ENCODE measurements at regions not wholly inside any gene's neighbourhood (a gene's known extent, or its start where the extent isn't known, plus 50 kb on each side); places are given as distances from the start of the nearest gene placed in this dataset.

GRCh38 chr13:71171740-71172139, 695.3 kb downstream of the DACH1 start:
- Mint-ChIP-seq H3K4me1 (ENCODE audit: low read depth, unreplicated experiment) (peaks cover 14% of the 10 kb centered on the region), H3K9me3 (ENCODE audit: unreplicated experiment) (peaks cover 3% of the 10 kb centered on the region), H3K27me3 (ENCODE audit: unreplicated experiment) (no peaks in the 10 kb centered on the region), H3K4me3 (ENCODE audit: unreplicated experiment) (no peak overlapping the region), H3K36me3 (ENCODE audit: unreplicated experiment) (no peaks in the 10 kb centered on the region), H3K27ac (ENCODE audit: unreplicated experiment) (no peak overlapping the region)
- no peak for DNase-seq
- TF ChIP-seq CTCF (IDR thresholded peaks at IDR 0.05; ENCODE audit: partially characterized antibody, unreplicated experiment): no peak

- TF ChIP-seq CTCF (IDR thresholded peaks at IDR 0.05; ENCODE audit: partially characterized antibody, unreplicated experiment): no peak
- Mint-ChIP-seq H3K4me1 (ENCODE audit: low read depth, unreplicated experiment) (peaks cover 14% of the 10 kb centered on the region), H3K4me3 (ENCODE audit: unreplicated experiment) (peak overlapping the region; percentile 72), H3K27ac (ENCODE audit: unreplicated experiment) (peak overlapping the region; percentile 94), H3K9me3 (ENCODE audit: unreplicated experiment) (peaks cover 3% of the 10 kb centered on the region), H3K27me3 (ENCODE audit: unreplicated experiment) (no peaks in the 10 kb centered on the region), H3K36me3 (ENCODE audit: unreplicated experiment) (no peaks in the 10 kb centered on the region)
- no peak for DNase-seq
Measured at GRCh38 chr13:71169180-71169579, 697.8 kb downstream of the DACH1 start.

GRCh38 chr13:71156550-71156949, 710.5 kb downstream of the DACH1 start:
- no peak for DNase-seq
- TF ChIP-seq CTCF (IDR thresholded peaks at IDR 0.05; ENCODE audit: partially characterized antibody, unreplicated experiment): no peak
- Mint-ChIP-seq H3K4me3 (ENCODE audit: unreplicated experiment) (no peak overlapping the region), H3K27ac (ENCODE audit: unreplicated experiment) (no peak overlapping the region), H3K4me1 (ENCODE audit: low read depth, unreplicated experiment) (no peaks in the 10 kb centered on the region), H3K9me3 (ENCODE audit: unreplicated experiment) (no peaks in the 10 kb centered on the region), H3K27me3 (ENCODE audit: unreplicated experiment) (no peaks in the 10 kb centered on the region), H3K36me3 (ENCODE audit: unreplicated experiment) (no peaks in the 10 kb centered on the region)

DNA sequence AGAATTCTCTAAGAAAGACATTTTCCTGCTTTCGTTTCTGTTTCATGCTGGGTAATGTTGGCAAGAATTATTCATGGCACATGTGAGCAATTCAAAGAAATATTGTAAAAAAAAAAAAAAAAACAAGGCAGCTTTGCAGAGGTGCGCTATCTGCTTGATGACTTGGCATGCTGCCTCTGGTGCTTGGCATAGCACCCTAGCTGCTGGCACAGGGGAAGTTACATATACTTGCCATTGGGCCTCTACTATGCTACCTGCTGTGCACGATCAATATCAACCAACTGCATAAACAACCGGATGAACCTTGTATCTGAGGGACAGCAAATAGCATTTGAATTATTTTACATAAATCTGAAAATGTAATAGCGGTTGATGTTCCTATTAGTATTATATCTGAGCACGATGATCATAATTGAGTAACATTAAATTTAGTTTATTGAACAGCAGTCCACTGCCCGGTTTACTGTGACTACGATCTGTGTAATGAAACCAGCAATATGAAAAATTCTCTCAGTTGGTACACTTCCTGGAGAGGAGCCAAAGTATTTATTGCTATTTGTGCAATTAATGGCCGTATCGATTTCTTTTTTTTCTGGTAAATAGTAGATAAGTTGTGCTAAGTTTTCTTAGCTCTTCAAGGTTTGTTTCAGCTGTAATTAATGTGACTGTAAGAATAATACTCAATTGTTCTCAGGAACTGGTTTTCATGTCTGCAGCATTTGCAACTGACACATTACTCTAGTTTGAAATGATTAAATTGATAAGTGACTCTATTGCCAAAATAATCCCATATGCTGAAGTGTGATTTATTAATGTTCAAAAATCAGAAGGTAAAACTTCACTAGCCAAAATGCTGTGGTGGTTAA, 717.3 kb downstream of the DACH1 start:
- no peak for TF ChIP-seq CTCF (IDR thresholded peaks at IDR 0.05; ENCODE audit: partially characterized antibody, unreplicated experiment)
- no peak for DNase-seq
- Mint-ChIP-seq H3K4me3 (ENCODE audit: unreplicated experiment) (no peak overlapping the region), H3K4me1 (ENCODE audit: low read depth, unreplicated experiment) (no peaks in the 10 kb centered on the region), H3K27me3 (ENCODE audit: unreplicated experiment) (no peaks in the 10 kb centered on the region), H3K36me3 (ENCODE audit: unreplicated experiment) (no peaks in the 10 kb centered on the region), H3K27ac (ENCODE audit: unreplicated experiment) (no peak overlapping the region), H3K9me3 (ENCODE audit: unreplicated experiment) (no peaks in the 10 kb centered on the region)

DNA sequence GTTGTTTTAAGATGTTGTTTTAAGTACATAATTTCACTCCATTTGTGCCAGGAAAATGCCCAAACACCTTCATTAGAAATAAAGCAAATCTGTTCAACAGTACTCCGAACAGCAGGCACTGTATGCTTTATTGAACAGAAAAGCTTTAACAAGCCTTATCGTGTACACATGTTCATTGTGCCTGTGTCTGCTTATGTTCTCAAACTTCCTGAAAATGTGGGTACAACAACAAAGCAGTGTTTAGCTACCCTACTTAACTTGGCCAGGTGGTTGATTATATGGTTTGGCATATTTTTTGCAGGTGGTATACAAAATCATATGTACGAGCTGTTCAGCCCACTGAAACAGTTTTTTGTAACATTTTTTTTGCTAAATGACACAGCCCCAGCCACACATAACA, 718.0 kb downstream of the DACH1 start:
- H3K36me3 Mint-ChIP-seq (ENCODE audit: unreplicated experiment): no peaks in the 10 kb centered on the region
- no peak for TF ChIP-seq CTCF (IDR thresholded peaks at IDR 0.05; ENCODE audit: partially characterized antibody, unreplicated experiment)
- H3K9me3 Mint-ChIP-seq (ENCODE audit: unreplicated experiment): no peaks in the 10 kb centered on the region
- no peak overlapping the region for H3K27ac Mint-ChIP-seq (ENCODE audit: unreplicated experiment)
- H3K27me3 Mint-ChIP-seq (ENCODE audit: unreplicated experiment): no peaks in the 10 kb centered on the region
- H3K4me3 Mint-ChIP-seq (ENCODE audit: unreplicated experiment): no peak overlapping the region
- H3K4me1 Mint-ChIP-seq (ENCODE audit: low read depth, unreplicated experiment): no peaks in the 10 kb centered on the region
- no peak for DNase-seq
